NCI-H2081 (cell line): ENCODE measurements at regions not wholly inside any gene's neighbourhood (a gene's known extent, or its start where the extent isn't known, plus 50 kb on each side); places are given as distances from the start of the nearest gene placed in this dataset.
A peak's percentile ranks its signal among the peaks of the same experiment; 100 is the strongest.
"Not testable (repeated sequence)": the region's sequence is repeated elsewhere in the genome, so short reads cannot be mapped to it uniquely, and the experiment has no call there.

Source experiments
- DNase-seq, 2 experiments: peaks; one replicate each; lab custom pipeline; 2025; lab: John Stamatoyannopoulos, UW

GRCh38 chr11:104776501-104777170, 121.6 kb downstream of the CASP12 start:
- no peak for DNase-seq

- no peak for DNase-seq
Observed at GRCh38 chr11:104774578-104774977, 123.7 kb downstream of the CASP12 start.

- no peak for DNase-seq
Observed at GRCh38 chr11:104772806-104773241, 125.4 kb downstream of the CASP12 start.

GRCh38 chr11:104771763-104772162, 126.5 kb downstream of the CASP12 start:
- DNase-seq = peak in 1 of 2 experiments; percentile 12

- DNase-seq = not testable (repeated sequence)
Observed at GRCh38 chr11:104771046-104771445, 127.2 kb downstream of the CASP12 start.

GRCh38 chr11:104765401-104766095, 132.7 kb downstream of the CASP12 start:
- no peak for DNase-seq

GRCh38 chr11:104764710-104765045, 133.6 kb downstream of the CASP12 start:
- DNase-seq = no peak

- no peak for DNase-seq
Observed at GRCh38 chr11:104763930-104764709, 134.1 kb downstream of the CASP12 start.

- no peak for DNase-seq
Observed at GRCh38 chr11:104761511-104761910, 136.7 kb downstream of the CASP12 start.

- no peak for DNase-seq
Observed at GRCh38 chr11:104759464-104759863, 138.8 kb downstream of the CASP12 start.

- no peak for DNase-seq
Observed at GRCh38 chr11:104738918-104739317, 159.3 kb downstream of the CASP12 start.

- DNase-seq = no peak
Observed at GRCh38 chr11:104738208-104738607, 160.1 kb downstream of the CASP12 start.

GRCh38 chr11:104736502-104736901, 161.8 kb downstream of the CASP12 start:
- DNase-seq = no peak

- no peak for DNase-seq
Observed at GRCh38 chr11:104734998-104735397, 163.3 kb downstream of the CASP12 start.

GRCh38 chr11:104731890-104732289, 166.4 kb downstream of the CASP12 start:
- no peak for DNase-seq

GRCh38 chr11:104728927-104729326, 169.3 kb downstream of the CASP12 start:
- no peak for DNase-seq

GRCh38 chr11:104727768-104728167, 170.5 kb downstream of the CASP12 start:
- no peak for DNase-seq

- no peak for DNase-seq
Observed at GRCh38 chr11:104727095-104727494, 171.2 kb downstream of the CASP12 start.

- no peak for DNase-seq
Observed at GRCh38 chr11:104725796-104726408, 172.4 kb downstream of the CASP12 start.

GRCh38 chr11:104713401-104713800, 184.9 kb downstream of the CASP12 start:
- no peak for DNase-seq

- DNase-seq = peak in 1 of 2 experiments; percentile 12
Observed at GRCh38 chr11:104705490-104706190, 192.6 kb downstream of the CASP12 start.

- DNase-seq = no peak
Observed at GRCh38 chr11:104704888-104705287, 193.4 kb downstream of the CASP12 start.
